ENCODE measurements at regions not wholly inside any gene's neighbourhood (a gene's known extent, or its start where the extent isn't known, plus 50 kb on each side); places are given as distances from the start of the nearest gene placed in this dataset.

DNA sequence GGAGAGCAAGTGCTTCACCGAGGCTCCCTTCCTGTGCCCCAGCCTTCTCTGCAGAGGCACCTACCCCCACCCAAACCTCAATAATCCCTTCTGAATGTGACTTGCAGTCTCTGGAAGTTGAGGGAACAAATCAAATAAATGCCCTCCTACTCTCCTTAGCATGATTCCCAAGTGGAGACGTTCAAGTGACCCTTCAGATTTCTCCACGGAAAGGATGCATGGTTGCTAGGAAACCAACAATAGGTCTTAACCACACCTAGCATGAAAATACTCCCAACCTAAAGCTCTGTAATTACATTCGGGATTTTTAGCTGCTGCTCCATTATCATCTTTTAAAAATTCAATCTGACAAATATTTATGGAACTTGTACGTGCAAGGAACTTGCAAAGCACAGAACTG lies 50.2 kb upstream of the CABLES1 start:
- TF ChIP-seq, protein P1, sequence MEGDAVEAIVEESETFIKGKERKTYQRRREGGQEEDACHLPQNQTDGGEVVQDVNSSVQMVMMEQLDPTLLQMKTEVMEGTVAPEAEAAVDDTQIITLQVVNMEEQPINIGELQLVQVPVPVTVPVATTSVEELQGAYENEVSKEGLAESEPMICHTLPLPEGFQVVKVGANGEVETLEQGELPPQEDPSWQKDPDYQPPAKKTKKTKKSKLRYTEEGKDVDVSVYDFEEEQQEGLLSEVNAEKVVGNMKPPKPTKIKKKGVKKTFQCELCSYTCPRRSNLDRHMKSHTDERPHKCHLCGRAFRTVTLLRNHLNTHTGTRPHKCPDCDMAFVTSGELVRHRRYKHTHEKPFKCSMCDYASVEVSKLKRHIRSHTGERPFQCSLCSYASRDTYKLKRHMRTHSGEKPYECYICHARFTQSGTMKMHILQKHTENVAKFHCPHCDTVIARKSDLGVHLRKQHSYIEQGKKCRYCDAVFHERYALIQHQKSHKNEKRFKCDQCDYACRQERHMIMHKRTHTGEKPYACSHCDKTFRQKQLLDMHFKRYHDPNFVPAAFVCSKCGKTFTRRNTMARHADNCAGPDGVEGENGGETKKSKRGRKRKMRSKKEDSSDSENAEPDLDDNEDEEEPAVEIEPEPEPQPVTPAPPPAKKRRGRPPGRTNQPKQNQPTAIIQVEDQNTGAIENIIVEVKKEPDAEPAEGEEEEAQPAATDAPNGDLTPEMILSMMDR (IDR thresholded peaks at IDR 0.05), result no peak
- no peak for TF ChIP-seq POLR2A (IDR thresholded peaks at IDR 0.05)
